Neural cell (in vitro differentiated cells): ENCODE measurements at regions not wholly inside any gene's neighbourhood (a gene's known extent, or its start where the extent isn't known, plus 50 kb on each side); places are given as distances from the start of the nearest gene placed in this dataset.
"Not testable (repeated sequence)": the region's sequence is repeated elsewhere in the genome, so short reads cannot be mapped to it uniquely, and the experiment has no call there.

Experiments used
- H2AFZ ChIP-seq: fragments of 200-600, 300-800 bp; sonication (generic), shearing (Covaris generic); 2 replicates; pipeline ENCODE4 v1.6.0; 2014; ENCODE audit warnings: low read depth, mild to moderate bottlenecking, antibody characterized with exemption, low read length, moderate library complexity
- H3F3A ChIP-seq: fragments of 200-600 bp; shearing (Covaris generic); 2 replicates; pipeline ENCODE4 v1.6.1; 2016; ENCODE audit warnings: mild to moderate bottlenecking, moderate library complexity, mixed read lengths, antibody characterized with exemption, low read length; ENCODE audit not compliant: insufficient read depth, poor library complexity, severe bottlenecking
- H3K27ac ChIP-seq: fragments of 200-600, 300-800 bp; sonication (generic), shearing (Covaris generic); 2 replicates; pipeline ENCODE4 v1.5.1; 2014; ENCODE audit warnings: mild to moderate bottlenecking, low read length, moderate library complexity
- H3K27me3 ChIP-seq: fragments of 300-800, 200-600 bp; sonication (generic), shearing (Covaris generic); 2 replicates; pipeline ENCODE4 v1.6.0; 2014; ENCODE audit warnings: mild to moderate bottlenecking, low read depth, low read length, moderate library complexity; ENCODE audit not compliant: insufficient read depth
- H3K36me3 ChIP-seq: fragments of 300-800, 200-600 bp; sonication (generic), shearing (Covaris generic); 2 replicates; pipeline ENCODE4 v1.5.1; 2014; ENCODE audit warnings: mild to moderate bottlenecking, antibody characterized with exemption, low read length, moderate library complexity; ENCODE audit not compliant: insufficient read depth
- H3K4me2 ChIP-seq: fragments of 300-800, 200-600 bp; sonication (generic), shearing (Covaris generic); 2 replicates; pipeline ENCODE4 v1.6.0; 2014; ENCODE audit warnings: mild to moderate bottlenecking, low read length
- H3K4me3 ChIP-seq: fragments of 300-800, 200-600 bp; sonication (generic), shearing (Covaris generic); 2 replicates; pipeline ENCODE4 v1.5.1; 2014; ENCODE audit warnings: mild to moderate bottlenecking, low read length, moderate library complexity
- H3K79me2 ChIP-seq: fragments of 200-600 bp; shearing (Covaris generic); replicated peaks from 2 replicates; pipeline ENCODE4 v1.6.0; 2014; ENCODE audit warnings: mild to moderate bottlenecking, low read length, moderate library complexity; ENCODE audit not compliant: insufficient read depth
- H3K9ac ChIP-seq: fragments of 300-800, 200-600 bp; sonication (generic), shearing (Covaris generic); 2 replicates; pipeline ENCODE4 v1.6.1; 2016; ENCODE audit warnings: mild to moderate bottlenecking, low read length, mixed read lengths
- H3K9me2 ChIP-seq: fragments of 200-600 bp; shearing (Covaris generic); 2 replicates; pipeline ENCODE4 v1.6.1; 2016; ENCODE audit warnings: mild to moderate bottlenecking, low read length, mixed read lengths; ENCODE audit not compliant: insufficient read depth
- H3K9me3 ChIP-seq: fragments of 200-600, 300-800 bp; sonication (generic), shearing (Covaris generic); 2 replicates; pipeline ENCODE4 v1.6.1; 2016; ENCODE audit warnings: mild to moderate bottlenecking, mixed run types, low read length, moderate library complexity, mixed read lengths
- H4K20me1 ChIP-seq: fragments of 200-600 bp; shearing (Covaris generic); 2 replicates; pipeline ENCODE4 v1.6.1; 2016; ENCODE audit warnings: mild to moderate bottlenecking, mixed run types; ENCODE audit not compliant: insufficient read depth
- CTCF ChIP-seq: fragments of 450-650 bp; IDR thresholded peaks from 2 replicates; pipeline ENCODE4 v1.5.1; 2014; ENCODE audit warnings: antibody characterized with exemption, mild to moderate bottlenecking, moderate library complexity; ENCODE audit not compliant: poor library complexity, severe bottlenecking
- EP300 ChIP-seq: fragments of 450-650 bp; conservative IDR thresholded peaks from 2 replicates; pipeline ENCODE4 v1.6.1; 2014; ENCODE audit warnings: antibody characterized with exemption, mild to moderate bottlenecking, moderate library complexity; ENCODE audit not compliant: poor library complexity, severe bottlenecking
- EZH2 ChIP-seq: fragments of 200-600, 300-800 bp; shearing (Covaris generic), sonication (generic); IDR thresholded peaks from 2 replicates; pipeline ENCODE4 v1.6.1; 2014; ENCODE audit warnings: antibody characterized with exemption, low read length, borderline replicate concordance, mild to moderate bottlenecking; ENCODE audit not compliant: insufficient read depth, poor library complexity, severe bottlenecking
- MXI1 ChIP-seq: fragments of 450-650 bp; conservative IDR thresholded peaks from 2 replicates; pipeline ENCODE4 v1.6.1; 2014; ENCODE audit warnings: antibody characterized with exemption, mild to moderate bottlenecking; ENCODE audit not compliant: poor library complexity, severe bottlenecking
- POLR2AphosphoS5 ChIP-seq: IDR thresholded peaks from 2 replicates; pipeline ENCODE4 v1.6.1; 2012
- RAD21 ChIP-seq: fragments of 450-650 bp; conservative IDR thresholded peaks from 2 replicates; pipeline ENCODE4 v1.6.1; 2014; ENCODE audit warnings: antibody characterized with exemption, mild to moderate bottlenecking, moderate library complexity
- REST ChIP-seq: IDR thresholded peaks from 2 replicates; pipeline ENCODE4 v1.6.1; 2012; ENCODE audit warnings: borderline replicate concordance
- SMC3 ChIP-seq: fragments of 450-650 bp; conservative IDR thresholded peaks from 2 replicates; pipeline ENCODE4 v1.6.1; 2014; ENCODE audit warnings: antibody characterized with exemption, mild to moderate bottlenecking, moderate library complexity; ENCODE audit not compliant: poor library complexity
- TAF1 ChIP-seq: IDR thresholded peaks from 2 replicates; pipeline ENCODE4 v1.6.1; 2012; ENCODE audit warnings: low read depth

GRCh38 chr17:43345515-43345914 is 53.3 kb upstream of the ARL4D start:
- H3K9me2 ChIP-seq, H2AFZ ChIP-seq, H3K9ac ChIP-seq, H3K4me3 ChIP-seq, H3K79me2 ChIP-seq, H4K20me1 ChIP-seq, H3K27me3 ChIP-seq, H3K4me2 ChIP-seq, H3K27ac ChIP-seq, H3K36me3 ChIP-seq, H3F3A ChIP-seq: not testable (repeated sequence)
- H3K9me3 ChIP-seq: peaks cover 15% of the 10 kb centered on the region

- H3K79me2 ChIP-seq: no peaks in the 10 kb centered on the region
- H3K9ac ChIP-seq: no peak overlapping the region
- no peak overlapping the region for H3K27ac ChIP-seq
- H3F3A ChIP-seq: no peaks in the 10 kb centered on the region
- H3K4me3 ChIP-seq: no peak overlapping the region
- H4K20me1 ChIP-seq: no peaks in the 10 kb centered on the region
- no peaks in the 10 kb centered on the region for H3K27me3 ChIP-seq
- no peaks in the 10 kb centered on the region for H3K9me2 ChIP-seq
- peaks cover 13% of the 10 kb centered on the region for H3K9me3 ChIP-seq
- no peak for TF ChIP-seq REST
- TF ChIP-seq POLR2AphosphoS5: no peak
- H2AFZ ChIP-seq: no peak overlapping the region
- H3K4me2 ChIP-seq: no peak overlapping the region
- H3K36me3 ChIP-seq: no peaks in the 10 kb centered on the region
These were observed 54.1 kb upstream of the ARL4D start for GRCh38 chr17:43344685-43345084.

- H3K79me2 ChIP-seq: no peaks in the 10 kb centered on the region
- no peaks in the 10 kb centered on the region for H4K20me1 ChIP-seq
- no peak overlapping the region for H2AFZ ChIP-seq
- no peak overlapping the region for H3K9ac ChIP-seq
- H3F3A ChIP-seq: no peaks in the 10 kb centered on the region
- no peak overlapping the region for H3K27ac ChIP-seq
- H3K27me3 ChIP-seq: no peaks in the 10 kb centered on the region
- H3K4me3 ChIP-seq: no peak overlapping the region
- H3K4me2 ChIP-seq: no peak overlapping the region
- no peaks in the 10 kb centered on the region for H3K9me2 ChIP-seq
- no peak for TF ChIP-seq POLR2AphosphoS5
- no peak for TF ChIP-seq MXI1
- TF ChIP-seq EP300: no peak
- no peak for TF ChIP-seq SMC3
- TF ChIP-seq EZH2: no peak
- no peak for TF ChIP-seq REST
- no peak for TF ChIP-seq TAF1
- TF ChIP-seq RAD21: no peak
- TF ChIP-seq CTCF: no peak
- H3K9me3 ChIP-seq: peaks cover 5% of the 10 kb centered on the region
- H3K36me3 ChIP-seq: no peaks in the 10 kb centered on the region
These were observed 56.3 kb upstream of the ARL4D start for GRCh38 chr17:43342589-43342890.
